ENCODE measurements at regions not wholly inside any gene's neighbourhood (a gene's known extent, or its start where the extent isn't known, plus 50 kb on each side); places are given as distances from the start of the nearest gene placed in this dataset.

- TF ChIP-seq EZH2phosphoT487 (IDR thresholded peaks at IDR 0.05; ENCODE audit: borderline replicate concordance, low read depth, low read length) (no peak), CTCF (conservative IDR thresholded peaks at IDR 0.05; ENCODE audit: low read length) (no peak)
Observed at GRCh38 chr7:88666626-88667025, 92.9 kb upstream of the ZNF804B start.

Measured in OCI-LY7 (cell line).